ENCODE measurements at regions not wholly inside any gene's neighbourhood (a gene's known extent, or its start where the extent isn't known, plus 50 kb on each side); places are given as distances from the start of the nearest gene placed in this dataset.

DNA sequence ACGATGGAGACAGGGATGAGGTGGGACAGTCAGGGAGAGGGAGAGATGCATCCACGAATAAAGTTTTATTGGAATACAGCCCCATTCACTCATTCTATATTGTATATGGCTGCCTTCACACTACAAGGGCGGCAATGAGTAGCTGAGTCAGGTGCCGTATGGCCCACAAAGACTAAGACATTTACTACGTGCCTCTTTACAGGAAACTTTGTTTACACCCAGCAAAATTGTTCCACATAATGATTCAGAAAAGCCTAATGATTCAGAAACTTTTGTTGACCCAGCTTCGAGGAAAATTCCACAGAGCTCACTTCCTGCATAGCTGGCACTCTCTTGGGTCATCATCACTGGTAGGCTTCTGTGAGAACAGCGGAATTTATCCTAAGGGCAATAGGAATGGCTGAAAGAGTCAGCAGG lies 87.3 kb upstream of the PEG3 start:
- Histone ChIP-seq H3K79me2 (ENCODE audit: control insufficient read depth, low read length) (no peaks in the 10 kb centered on the region), H3K4me2 (ENCODE audit: low read length) (no peak overlapping the region), H3F3A (ENCODE audit: control insufficient read depth, insufficient read depth) (no peaks in the 10 kb centered on the region), H3K9me3 (ENCODE audit: control insufficient read depth, insufficient read depth, low read length) (peaks cover 5% of the 10 kb centered on the region; the same call in 1 of the 2 replicates), H4K20me1 (ENCODE audit: control insufficient read depth, insufficient read depth, low read depth, low read length) (no peaks in the 10 kb centered on the region), H3K27ac (ENCODE audit: low read depth, low read length) (no peak overlapping the region), H3K4me3 (ENCODE audit: low read length) (no peak overlapping the region), H3K27me3 (ENCODE audit: control insufficient read depth, low read length) (no peaks in the 10 kb centered on the region), H3K36me3 (ENCODE audit: control insufficient read depth, low read length) (no peaks in the 10 kb centered on the region), H3K9me2 (replicated peaks; ENCODE audit: control insufficient read depth, low read length) (no peaks in the 10 kb centered on the region), H3K4me1 (ENCODE audit: control insufficient read depth, low read length) (no peaks in the 10 kb centered on the region)
- TF ChIP-seq EZH2phosphoT487 (IDR thresholded peaks at IDR 0.05; ENCODE audit: borderline replicate concordance, low read length), result no peak
- TF ChIP-seq, protein P1, sequence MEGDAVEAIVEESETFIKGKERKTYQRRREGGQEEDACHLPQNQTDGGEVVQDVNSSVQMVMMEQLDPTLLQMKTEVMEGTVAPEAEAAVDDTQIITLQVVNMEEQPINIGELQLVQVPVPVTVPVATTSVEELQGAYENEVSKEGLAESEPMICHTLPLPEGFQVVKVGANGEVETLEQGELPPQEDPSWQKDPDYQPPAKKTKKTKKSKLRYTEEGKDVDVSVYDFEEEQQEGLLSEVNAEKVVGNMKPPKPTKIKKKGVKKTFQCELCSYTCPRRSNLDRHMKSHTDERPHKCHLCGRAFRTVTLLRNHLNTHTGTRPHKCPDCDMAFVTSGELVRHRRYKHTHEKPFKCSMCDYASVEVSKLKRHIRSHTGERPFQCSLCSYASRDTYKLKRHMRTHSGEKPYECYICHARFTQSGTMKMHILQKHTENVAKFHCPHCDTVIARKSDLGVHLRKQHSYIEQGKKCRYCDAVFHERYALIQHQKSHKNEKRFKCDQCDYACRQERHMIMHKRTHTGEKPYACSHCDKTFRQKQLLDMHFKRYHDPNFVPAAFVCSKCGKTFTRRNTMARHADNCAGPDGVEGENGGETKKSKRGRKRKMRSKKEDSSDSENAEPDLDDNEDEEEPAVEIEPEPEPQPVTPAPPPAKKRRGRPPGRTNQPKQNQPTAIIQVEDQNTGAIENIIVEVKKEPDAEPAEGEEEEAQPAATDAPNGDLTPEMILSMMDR (IDR thresholded peaks at IDR 0.05; ENCODE audit: low read depth, low read length, poor library complexity, severe bottlenecking), result no peak

DNA sequence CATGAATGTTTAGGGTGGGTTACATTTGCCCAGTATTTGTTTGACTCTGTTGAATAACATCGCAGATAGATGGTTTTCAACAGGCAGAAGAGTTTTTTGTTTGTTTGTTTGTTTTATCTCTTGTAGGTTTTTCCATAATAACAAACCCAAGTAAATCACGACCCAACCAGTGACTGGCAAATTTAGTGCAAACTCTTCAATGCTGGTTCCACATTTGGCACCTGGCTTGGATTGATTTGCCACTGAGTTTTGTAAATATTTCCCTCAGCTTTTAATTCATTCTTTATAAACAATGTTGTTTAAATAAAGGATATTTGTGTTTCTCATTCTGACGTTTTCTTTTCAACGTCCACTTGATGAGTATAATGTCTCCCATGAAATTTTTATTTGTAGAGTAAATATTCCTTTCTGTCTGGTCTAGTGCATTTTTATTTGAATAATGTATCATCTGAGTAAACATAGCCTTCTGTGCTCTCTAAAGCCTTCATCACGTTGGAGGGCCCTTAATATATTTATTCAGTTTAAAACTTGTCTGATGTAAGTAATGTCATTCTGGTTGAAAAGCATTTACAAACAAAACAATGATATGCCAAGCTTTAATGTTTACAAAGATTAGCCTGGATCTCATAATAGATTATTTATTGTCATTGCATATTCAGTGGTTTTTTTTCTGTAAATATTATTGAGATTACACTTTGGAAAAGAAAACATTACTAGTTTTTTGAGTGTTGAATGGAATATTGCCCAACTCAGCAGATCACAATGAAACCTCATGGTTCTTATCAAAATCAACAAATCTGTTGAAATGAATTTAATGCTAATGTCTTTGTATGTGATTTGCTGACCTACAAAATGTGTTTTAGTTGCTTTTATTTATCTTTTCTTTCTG lies 90.4 kb upstream of the PEG3 start:
- Histone ChIP-seq H3K4me2 (ENCODE audit: low read length) (no peak overlapping the region), H3K4me1 (ENCODE audit: control insufficient read depth, low read length) (no peaks in the 10 kb centered on the region), H3K27me3 (ENCODE audit: control insufficient read depth, low read length) (no peaks in the 10 kb centered on the region), H3K27ac (ENCODE audit: low read depth, low read length) (no peak overlapping the region), H3K9me3 (ENCODE audit: control insufficient read depth, insufficient read depth, low read length) (peaks cover 7% of the 10 kb centered on the region; the same call in 1 of the 2 replicates), H3K79me2 (ENCODE audit: control insufficient read depth, low read length) (no peaks in the 10 kb centered on the region), H3K36me3 (ENCODE audit: control insufficient read depth, low read length) (no peaks in the 10 kb centered on the region), H3F3A (ENCODE audit: control insufficient read depth, insufficient read depth) (no peaks in the 10 kb centered on the region), H3K9me2 (replicated peaks; ENCODE audit: control insufficient read depth, low read length) (no peaks in the 10 kb centered on the region), H4K20me1 (ENCODE audit: control insufficient read depth, insufficient read depth, low read depth, low read length) (no peaks in the 10 kb centered on the region), H3K4me3 (ENCODE audit: low read length) (no peak overlapping the region)
- TF ChIP-seq, protein P1 (IDR thresholded peaks at IDR 0.05; ENCODE audit: low read depth, low read length, poor library complexity, severe bottlenecking), result no peak
- no peak for TF ChIP-seq EZH2phosphoT487 (IDR thresholded peaks at IDR 0.05; ENCODE audit: borderline replicate concordance, low read length)

DNA sequence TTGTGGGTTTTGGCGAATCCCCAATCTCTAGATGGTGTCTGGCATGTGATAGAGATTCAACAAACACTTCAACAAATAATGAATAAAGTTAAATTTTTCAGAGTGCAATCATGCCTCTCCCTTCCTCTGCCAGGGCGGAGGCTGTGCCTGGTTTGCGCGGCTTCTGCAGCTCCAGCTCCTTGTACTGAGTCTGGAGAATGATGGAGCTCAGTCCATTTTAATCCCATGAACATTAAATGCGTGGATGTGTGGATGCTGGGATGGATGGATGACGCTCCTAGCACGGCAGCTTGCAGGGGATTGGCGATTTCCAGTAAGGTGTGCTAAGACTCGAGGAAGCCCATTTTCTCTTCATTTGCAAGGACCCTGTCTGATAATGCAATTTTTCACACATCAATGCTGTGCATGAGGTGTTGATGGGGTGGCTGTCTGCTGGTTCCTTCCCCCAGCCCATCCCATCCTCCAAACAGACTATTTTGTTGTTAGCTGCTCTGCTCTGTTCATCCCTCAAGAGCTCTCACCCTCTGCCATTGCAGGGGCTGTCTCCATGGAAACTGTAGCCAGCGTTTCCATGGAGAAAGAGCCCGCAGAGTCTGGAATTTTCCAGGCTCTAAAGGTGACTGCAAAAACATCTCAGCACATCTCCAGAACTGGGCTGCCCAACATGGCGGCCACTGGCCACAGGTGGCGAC lies 92.6 kb upstream of the PEG3 start:
- no peak overlapping the region for H3K4me3 ChIP-seq (ENCODE audit: low read length)

More for the DNA sequence above, 92.6 kb upstream of the PEG3 start:
- H3K27me3 ChIP-seq (ENCODE audit: control insufficient read depth, low read length), result no peaks in the 10 kb centered on the region
- no peaks in the 10 kb centered on the region for H3F3A ChIP-seq (ENCODE audit: control insufficient read depth, insufficient read depth)
- H3K36me3 ChIP-seq (ENCODE audit: control insufficient read depth, low read length), result no peaks in the 10 kb centered on the region
- H4K20me1 ChIP-seq (ENCODE audit: control insufficient read depth, insufficient read depth, low read depth, low read length), result no peaks in the 10 kb centered on the region
- no peaks in the 10 kb centered on the region for H3K4me1 ChIP-seq (ENCODE audit: control insufficient read depth, low read length)
- no peaks in the 10 kb centered on the region for H3K9me2 ChIP-seq (replicated peaks; ENCODE audit: control insufficient read depth, low read length)
- H3K79me2 ChIP-seq (ENCODE audit: control insufficient read depth, low read length), result no peaks in the 10 kb centered on the region
- peaks cover 9% of the 10 kb centered on the region; the same call in 1 of the 2 replicates for H3K9me3 ChIP-seq (ENCODE audit: control insufficient read depth, insufficient read depth, low read length)
- H3K27ac ChIP-seq (ENCODE audit: low read depth, low read length), result no peak overlapping the region
- no peak for TF ChIP-seq EZH2phosphoT487 (IDR thresholded peaks at IDR 0.05; ENCODE audit: borderline replicate concordance, low read length)
- TF ChIP-seq, protein P1 (IDR thresholded peaks at IDR 0.05; ENCODE audit: low read depth, low read length, poor library complexity, severe bottlenecking), result no peak
- no peak overlapping the region for H3K4me2 ChIP-seq (ENCODE audit: low read length)
